ENCODE measurements at regions not wholly inside any gene's neighbourhood (a gene's known extent, or its start where the extent isn't known, plus 50 kb on each side); places are given as distances from the start of the nearest gene placed in this dataset.

DNA sequence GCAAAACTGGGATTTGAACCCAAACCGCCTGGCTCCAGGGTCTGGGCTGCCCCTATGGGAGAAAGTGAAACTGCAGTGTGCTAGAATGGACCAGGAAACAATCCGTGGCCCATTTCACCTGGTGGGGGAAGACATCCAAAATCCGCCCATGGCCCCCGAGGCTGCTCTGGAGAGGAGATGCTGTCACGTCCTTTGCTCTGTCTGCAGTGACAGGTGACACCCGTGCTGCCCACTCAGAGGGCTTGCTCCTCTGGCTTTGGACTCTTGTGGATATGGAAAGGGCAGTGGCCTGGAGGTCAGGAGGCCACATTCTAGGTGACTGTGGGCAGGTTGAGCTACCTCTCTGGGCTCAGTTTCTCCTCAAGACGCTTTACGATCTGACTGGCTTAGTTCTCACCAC, 151.2 kb upstream of the GPR26 start:
- Histone ChIP-seq H3K27ac (ENCODE audit: control insufficient read depth, insufficient read depth, low read length) (no peak overlapping the region), H3K9ac (ENCODE audit: control insufficient read depth, extremely low read depth, insufficient read depth, low read length) (no peak overlapping the region), H3K79me2 (ENCODE audit: control insufficient read depth, insufficient read depth, low read length) (no peaks in the 10 kb centered on the region), H3K4me3 (ENCODE audit: control insufficient read depth in 2 of 3, extremely low read depth in 1 of 3, insufficient read depth in 2 of 3, low read depth in 1 of 3, low read length in 3 of 3) (no peak overlapping the region), H3K9me1 (ENCODE audit: control insufficient read depth, extremely low read depth, insufficient read depth, low read length) (no peaks in the 10 kb centered on the region), H3K9me3 (ENCODE audit: control insufficient read depth, low read depth, low read length) (no peaks in the 10 kb centered on the region), H2AFZ (ENCODE audit: control insufficient read depth, low read length) (no peak overlapping the region), H3K4me1 (ENCODE audit: control insufficient read depth, extremely low read depth, insufficient read depth, low read length) (no peaks in the 10 kb centered on the region), H3K4me2 (ENCODE audit: control insufficient read depth, extremely low read depth, insufficient read depth, low read depth, low read length) (no peak overlapping the region), H3K27me3 (ENCODE audit: control insufficient read depth, extremely low read depth, insufficient read depth, low read length) (peaks cover 16% of the 10 kb centered on the region), H3K36me3 (ENCODE audit: control insufficient read depth in 2 of 2, extremely low read depth in 1 of 2, insufficient read depth in 2 of 2, low read length in 2 of 2) (no peaks in the 10 kb centered on the region), H4K20me1 (ENCODE audit: control insufficient read depth, extremely low read depth, insufficient read depth, low read length) (no peaks in the 10 kb centered on the region)
- FAIRE-seq (no peak), DNase-seq (ENCODE audit: low read depth, low spot score) (no peak)
- TF ChIP-seq EZH2 (IDR thresholded peaks at IDR 0.05; ENCODE audit: low read length), result no peak
- TF ChIP-seq, protein P1, sequence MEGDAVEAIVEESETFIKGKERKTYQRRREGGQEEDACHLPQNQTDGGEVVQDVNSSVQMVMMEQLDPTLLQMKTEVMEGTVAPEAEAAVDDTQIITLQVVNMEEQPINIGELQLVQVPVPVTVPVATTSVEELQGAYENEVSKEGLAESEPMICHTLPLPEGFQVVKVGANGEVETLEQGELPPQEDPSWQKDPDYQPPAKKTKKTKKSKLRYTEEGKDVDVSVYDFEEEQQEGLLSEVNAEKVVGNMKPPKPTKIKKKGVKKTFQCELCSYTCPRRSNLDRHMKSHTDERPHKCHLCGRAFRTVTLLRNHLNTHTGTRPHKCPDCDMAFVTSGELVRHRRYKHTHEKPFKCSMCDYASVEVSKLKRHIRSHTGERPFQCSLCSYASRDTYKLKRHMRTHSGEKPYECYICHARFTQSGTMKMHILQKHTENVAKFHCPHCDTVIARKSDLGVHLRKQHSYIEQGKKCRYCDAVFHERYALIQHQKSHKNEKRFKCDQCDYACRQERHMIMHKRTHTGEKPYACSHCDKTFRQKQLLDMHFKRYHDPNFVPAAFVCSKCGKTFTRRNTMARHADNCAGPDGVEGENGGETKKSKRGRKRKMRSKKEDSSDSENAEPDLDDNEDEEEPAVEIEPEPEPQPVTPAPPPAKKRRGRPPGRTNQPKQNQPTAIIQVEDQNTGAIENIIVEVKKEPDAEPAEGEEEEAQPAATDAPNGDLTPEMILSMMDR (optimal IDR thresholded peaks at IDR 0.05 in 1 of 3, IDR thresholded peaks at IDR 0.05 in 1 of 3, conservative IDR thresholded peaks at IDR 0.05 in 1 of 3; ENCODE audit: extremely low read depth in 1 of 3, insufficient read depth in 2 of 3, low read length in 3 of 3), result no peak
- dilution Hi-C loops (cut with MboI; ENCODE audit: extremely low pct_ligation_motif_present, low sequenced_read_pairs), result no loop called here

DNA sequence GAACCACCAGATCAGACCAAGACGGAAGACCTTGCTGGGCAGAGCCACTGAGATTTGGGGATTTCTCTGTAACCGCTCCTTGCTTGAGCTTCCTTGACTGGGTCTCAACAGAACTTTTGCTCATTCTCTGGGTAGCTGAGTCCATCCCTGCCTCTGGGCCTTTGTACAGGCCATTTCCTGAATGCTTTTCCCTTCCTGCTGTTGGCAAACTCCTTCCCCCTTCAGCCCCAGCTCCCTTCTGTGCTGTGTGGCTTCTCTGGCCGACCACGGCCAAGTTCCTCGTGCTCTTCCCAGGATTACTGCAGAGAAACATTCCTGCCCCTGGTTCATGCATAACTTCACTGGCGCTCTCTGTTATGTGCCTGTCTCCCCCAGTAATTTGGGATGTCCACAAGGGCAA, 150.5 kb upstream of the GPR26 start:
- Histone ChIP-seq H3K9me1 (ENCODE audit: control insufficient read depth, extremely low read depth, insufficient read depth, low read length) (no peaks in the 10 kb centered on the region), H4K20me1 (ENCODE audit: control insufficient read depth, extremely low read depth, insufficient read depth, low read length) (no peaks in the 10 kb centered on the region), H3K27ac (ENCODE audit: control insufficient read depth, insufficient read depth, low read length) (no peak overlapping the region), H3K9ac (ENCODE audit: control insufficient read depth, extremely low read depth, insufficient read depth, low read length) (no peak overlapping the region), H3K4me1 (ENCODE audit: control insufficient read depth, extremely low read depth, insufficient read depth, low read length) (no peaks in the 10 kb centered on the region), H3K4me2 (ENCODE audit: control insufficient read depth, extremely low read depth, insufficient read depth, low read depth, low read length) (no peak overlapping the region), H3K36me3 (ENCODE audit: control insufficient read depth in 2 of 2, extremely low read depth in 1 of 2, insufficient read depth in 2 of 2, low read length in 2 of 2) (no peaks in the 10 kb centered on the region), H3K4me3 (ENCODE audit: control insufficient read depth in 2 of 3, extremely low read depth in 1 of 3, insufficient read depth in 2 of 3, low read depth in 1 of 3, low read length in 3 of 3) (no peak overlapping the region), H3K79me2 (ENCODE audit: control insufficient read depth, insufficient read depth, low read length) (no peaks in the 10 kb centered on the region), H2AFZ (ENCODE audit: control insufficient read depth, low read length) (no peak overlapping the region), H3K27me3 (ENCODE audit: control insufficient read depth, extremely low read depth, insufficient read depth, low read length) (peaks cover 16% of the 10 kb centered on the region), H3K9me3 (ENCODE audit: control insufficient read depth, low read depth, low read length) (no peaks in the 10 kb centered on the region)
- FAIRE-seq (no peak), DNase-seq (ENCODE audit: low read depth, low spot score) (no peak)
- no peak for TF ChIP-seq EZH2 (IDR thresholded peaks at IDR 0.05; ENCODE audit: low read length)
- TF ChIP-seq, protein P1 (optimal IDR thresholded peaks at IDR 0.05 in 1 of 3, IDR thresholded peaks at IDR 0.05 in 1 of 3, conservative IDR thresholded peaks at IDR 0.05 in 1 of 3; ENCODE audit: extremely low read depth in 1 of 3, insufficient read depth in 2 of 3, low read length in 3 of 3), result no peak
- dilution Hi-C loops (cut with MboI; ENCODE audit: extremely low pct_ligation_motif_present, low sequenced_read_pairs), result no loop called here
